Retinal pigment epithelial cell (primary cell): ENCODE measurements at regions not wholly inside any gene's neighbourhood (a gene's known extent, or its start where the extent isn't known, plus 50 kb on each side); places are given as distances from the start of the nearest gene placed in this dataset.

Source experiments
- DNase-seq: peaks from one replicate; pipeline ENCODE4 v3.0.0-alpha.2; 2010; ENCODE audit warnings: low read depth
- H3K4me3 ChIP-seq: 2 replicates; pipeline ENCODE4 v1.5.1; 2011; ENCODE audit warnings: mild to moderate bottlenecking, low read length, control low read depth, moderate library complexity
- CTCF ChIP-seq: conservative IDR thresholded peaks from 2 replicates; pipeline ENCODE4 v1.5.1; 2011; ENCODE audit warnings: low read depth, low read length, control low read depth, inconsistent platforms

GRCh38 chr7:47714669-47715607 is 133.0 kb upstream of the TNS3 start:
- no peak for TF ChIP-seq CTCF
- no peak overlapping the region for H3K4me3 ChIP-seq
- no peak for DNase-seq

GRCh38 chr7:47713595-47713994 is 131.7 kb upstream of the TNS3 start:
- TF ChIP-seq CTCF: no peak

GRCh38 chr7:47712416-47712815 is 130.5 kb upstream of the TNS3 start:
- H3K4me3 ChIP-seq: no peak overlapping the region
- TF ChIP-seq CTCF: no peak
- no peak for DNase-seq

More at GRCh38 chr7:47713595-47713994, 131.7 kb upstream of the TNS3 start:
- no peak overlapping the region for H3K4me3 ChIP-seq
- DNase-seq: no peak

GRCh38 chr7:47711776-47712175 is 129.9 kb upstream of the TNS3 start:
- no peak for TF ChIP-seq CTCF
- DNase-seq: no peak
- no peak overlapping the region for H3K4me3 ChIP-seq

- H3K4me3 ChIP-seq: no peak overlapping the region
- DNase-seq: no peak
- no peak for TF ChIP-seq CTCF
Observed at GRCh38 chr7:47710201-47710935, 128.5 kb upstream of the TNS3 start.

GRCh38 chr7:47709451-47709850 is 127.5 kb upstream of the TNS3 start:
- no peak for DNase-seq
- no peak for TF ChIP-seq CTCF
- H3K4me3 ChIP-seq: no peak overlapping the region
